ENCODE measurements at regions not wholly inside any gene's neighbourhood (a gene's known extent, or its start where the extent isn't known, plus 50 kb on each side); places are given as distances from the start of the nearest gene placed in this dataset.
A peak's percentile ranks its signal among the peaks of the same experiment; 100 is the strongest.

DNA sequence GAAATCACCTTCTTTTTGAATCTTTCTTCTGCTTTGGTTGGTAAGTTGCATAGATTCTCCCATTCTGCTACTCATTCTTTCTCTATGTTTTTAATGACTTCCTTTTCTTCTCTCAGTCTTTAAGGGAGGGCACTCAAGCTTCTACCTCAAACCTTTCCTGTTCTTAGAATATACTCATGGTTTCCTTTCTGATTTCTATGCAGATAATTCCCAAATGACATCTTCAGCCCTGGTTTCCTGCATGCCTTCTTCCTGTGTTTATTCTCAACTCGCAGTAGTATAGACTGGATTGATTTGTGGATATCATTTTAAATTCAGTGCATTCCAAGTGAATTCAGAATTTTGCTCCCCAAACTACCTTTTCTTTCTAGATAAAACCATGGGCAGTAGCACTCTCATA is 803.6 kb downstream of the METTL15 start:
- 50% methylated on average over 1 of the region's 1 CpG for WGBS (ENCODE audit: low lambda C conversion rate)
- CTCF ChIA-PET: no interaction called here

DNA sequence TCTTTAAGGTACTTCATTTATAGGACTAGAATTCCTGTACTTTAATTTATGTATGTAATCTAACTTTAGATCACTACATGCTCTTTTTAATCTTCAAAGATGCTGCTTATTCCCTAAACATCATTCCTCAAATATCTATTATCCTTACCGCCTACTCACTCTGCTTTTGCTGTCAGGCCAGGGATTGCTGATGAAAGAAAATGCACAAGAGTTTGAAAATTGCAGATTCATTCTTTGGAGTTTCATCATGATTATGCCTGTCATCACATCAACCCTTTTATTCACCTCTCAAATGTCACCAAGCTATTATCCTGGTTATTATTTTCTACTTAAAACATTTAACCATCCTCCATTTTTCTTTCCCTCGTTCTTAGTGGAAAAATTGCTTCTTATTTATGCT is 802.7 kb downstream of the METTL15 start:
- POLR2A ChIA-PET: no interaction called here
- no peak overlapping the region for H3K4me2 ChIP-seq
- no peak overlapping the region for H2AFZ ChIP-seq (ENCODE audit: low read depth)
- 61% methylated on average over 2 of the region's 2 CpGs for WGBS (ENCODE audit: low lambda C conversion rate)
- peaks cover 0 to 21% of the 10 kb centered on the region in 2 experiments; a peak in 1 of 4 replicates for H3K4me1 ChIP-seq (ENCODE audit: control insufficient read depth in 1 of 2, insufficient read depth in 2 of 2, low read depth in 1 of 2, low read length in 1 of 2)
- no peak overlapping the region for H3K9ac ChIP-seq
- no peaks in the 10 kb centered on the region for H4K20me1 ChIP-seq (ENCODE audit: insufficient read depth)
- no peaks in the 10 kb centered on the region for H3K27me3 ChIP-seq (ENCODE audit: insufficient read depth)
- H3K4me3 ChIP-seq (ENCODE audit: low read depth in 2 of 2, low read length in 1 of 2): no peak overlapping the region
- no peaks in the 10 kb centered on the region for H3K36me3 ChIP-seq (replicated peaks in 1 of 2; ENCODE audit: control insufficient read depth in 1 of 2, insufficient read depth in 2 of 2, low read length in 1 of 2)
- CTCF ChIA-PET: no interaction called here
- H3K9me3 ChIP-seq: no peaks in the 10 kb centered on the region
- no peaks in the 10 kb centered on the region for H3K79me2 ChIP-seq (ENCODE audit: insufficient read depth)
- H3F3A ChIP-seq (replicated peaks; ENCODE audit: insufficient read depth): no peaks in the 10 kb centered on the region
- no peak overlapping the region for H3K27ac ChIP-seq (ENCODE audit: low read depth in 2 of 2, low read length in 1 of 2)
- no peaks in the 10 kb centered on the region for H3K9me2 ChIP-seq
- DNase-seq: no peak
- TF ChIP-seq, protein P1, sequence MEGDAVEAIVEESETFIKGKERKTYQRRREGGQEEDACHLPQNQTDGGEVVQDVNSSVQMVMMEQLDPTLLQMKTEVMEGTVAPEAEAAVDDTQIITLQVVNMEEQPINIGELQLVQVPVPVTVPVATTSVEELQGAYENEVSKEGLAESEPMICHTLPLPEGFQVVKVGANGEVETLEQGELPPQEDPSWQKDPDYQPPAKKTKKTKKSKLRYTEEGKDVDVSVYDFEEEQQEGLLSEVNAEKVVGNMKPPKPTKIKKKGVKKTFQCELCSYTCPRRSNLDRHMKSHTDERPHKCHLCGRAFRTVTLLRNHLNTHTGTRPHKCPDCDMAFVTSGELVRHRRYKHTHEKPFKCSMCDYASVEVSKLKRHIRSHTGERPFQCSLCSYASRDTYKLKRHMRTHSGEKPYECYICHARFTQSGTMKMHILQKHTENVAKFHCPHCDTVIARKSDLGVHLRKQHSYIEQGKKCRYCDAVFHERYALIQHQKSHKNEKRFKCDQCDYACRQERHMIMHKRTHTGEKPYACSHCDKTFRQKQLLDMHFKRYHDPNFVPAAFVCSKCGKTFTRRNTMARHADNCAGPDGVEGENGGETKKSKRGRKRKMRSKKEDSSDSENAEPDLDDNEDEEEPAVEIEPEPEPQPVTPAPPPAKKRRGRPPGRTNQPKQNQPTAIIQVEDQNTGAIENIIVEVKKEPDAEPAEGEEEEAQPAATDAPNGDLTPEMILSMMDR (IDR thresholded peaks at IDR 0.05): no peak
- no peak for TF ChIP-seq NFIC (IDR thresholded peaks at IDR 0.05; ENCODE audit: borderline replicate concordance)
- no peak for TF ChIP-seq YY1 (IDR thresholded peaks at IDR 0.05; ENCODE audit: low read depth)
- TF ChIP-seq, protein P2, sequence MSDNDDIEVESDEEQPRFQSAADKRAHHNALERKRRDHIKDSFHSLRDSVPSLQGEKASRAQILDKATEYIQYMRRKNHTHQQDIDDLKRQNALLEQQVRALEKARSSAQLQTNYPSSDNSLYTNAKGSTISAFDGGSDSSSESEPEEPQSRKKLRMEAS (IDR thresholded peaks at IDR 0.05; ENCODE audit: low read depth): no peak
- no peak for TF ChIP-seq TEAD4 (IDR thresholded peaks at IDR 0.05; ENCODE audit: borderline replicate concordance, insufficient read depth)
- no peak for TF ChIP-seq EZH2phosphoT487 (IDR thresholded peaks at IDR 0.05; ENCODE audit: borderline replicate concordance, low read depth)
- TF ChIP-seq, protein P3, sequence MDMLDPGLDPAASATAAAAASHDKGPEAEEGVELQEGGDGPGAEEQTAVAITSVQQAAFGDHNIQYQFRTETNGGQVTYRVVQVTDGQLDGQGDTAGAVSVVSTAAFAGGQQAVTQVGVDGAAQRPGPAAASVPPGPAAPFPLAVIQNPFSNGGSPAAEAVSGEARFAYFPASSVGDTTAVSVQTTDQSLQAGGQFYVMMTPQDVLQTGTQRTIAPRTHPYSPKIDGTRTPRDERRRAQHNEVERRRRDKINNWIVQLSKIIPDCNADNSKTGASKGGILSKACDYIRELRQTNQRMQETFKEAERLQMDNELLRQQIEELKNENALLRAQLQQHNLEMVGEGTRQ (IDR thresholded peaks at IDR 0.05; ENCODE audit: borderline replicate concordance, low read depth, low read length): no peak
- no peak for TF ChIP-seq RFX5 (IDR thresholded peaks at IDR 0.05; ENCODE audit: low read length)
- no peak for TF ChIP-seq CHD2 (IDR thresholded peaks at IDR 0.05; ENCODE audit: low read length, partially characterized antibody)

More for the DNA sequence above, 803.6 kb downstream of the METTL15 start:
- Histone ChIP-seq H3K36me3 (replicated peaks in 1 of 2; ENCODE audit: control insufficient read depth in 1 of 2, insufficient read depth in 2 of 2, low read length in 1 of 2) (no peaks in the 10 kb centered on the region), H3F3A (replicated peaks; ENCODE audit: insufficient read depth) (no peaks in the 10 kb centered on the region), H3K79me2 (ENCODE audit: insufficient read depth) (no peaks in the 10 kb centered on the region), H3K4me1 (ENCODE audit: control insufficient read depth in 1 of 2, insufficient read depth in 2 of 2, low read depth in 1 of 2, low read length in 1 of 2) (peaks cover 0 to 21% of the 10 kb centered on the region in 2 experiments; a peak in 1 of 4 replicates), H2AFZ (ENCODE audit: low read depth) (peak overlapping the region; percentile 70), H4K20me1 (ENCODE audit: insufficient read depth) (no peaks in the 10 kb centered on the region), H3K27me3 (ENCODE audit: insufficient read depth) (no peaks in the 10 kb centered on the region), H3K9me2 (no peaks in the 10 kb centered on the region), H3K9ac (no peak overlapping the region), H3K9me3 (no peaks in the 10 kb centered on the region), H3K4me3 (ENCODE audit: low read depth in 2 of 2, low read length in 1 of 2) (no peak overlapping the region), H3K4me2 (peak overlapping the region; percentile 28; the same call in 1 of the 2 replicates), H3K27ac (ENCODE audit: low read depth in 2 of 2, low read length in 1 of 2) (no peak overlapping the region)
- DNase-seq: no peak
- POLR2A ChIA-PET: no interaction called here
- TF ChIP-seq RXRA (IDR thresholded peaks at IDR 0.05; ENCODE audit: borderline replicate concordance, low read depth) (no peak), NFIC (IDR thresholded peaks at IDR 0.05; ENCODE audit: borderline replicate concordance) (no peak), FOSL2 (IDR thresholded peaks at IDR 0.05; ENCODE audit: borderline replicate concordance, low read depth) (no peak), YY1 (IDR thresholded peaks at IDR 0.05; ENCODE audit: low read depth) (no peak), POLR2AphosphoS5 (IDR thresholded peaks at IDR 0.05; ENCODE audit: low read depth, low read length) (no peak), EP300 (IDR thresholded peaks at IDR 0.05; ENCODE audit: borderline replicate concordance in 1 of 2, low read depth in 1 of 2, low read length in 1 of 2) (no peak), TEAD4 (IDR thresholded peaks at IDR 0.05; ENCODE audit: borderline replicate concordance, insufficient read depth) (no peak), TCF12 (IDR thresholded peaks at IDR 0.05) (no peak), GABPA (IDR thresholded peaks at IDR 0.05; ENCODE audit: low read depth) (no peak), MEF2A (IDR thresholded peaks at IDR 0.05; ENCODE audit: borderline replicate concordance, low read depth) (no peak), ELF1 (IDR thresholded peaks at IDR 0.05) (no peak), RCOR1 (IDR thresholded peaks at IDR 0.05; ENCODE audit: low read length) (no peak), EZH2phosphoT487 (IDR thresholded peaks at IDR 0.05; ENCODE audit: borderline replicate concordance, low read depth) (no peak), TAF1 (IDR thresholded peaks at IDR 0.05; ENCODE audit: borderline replicate concordance, low read depth, low read length) (no peak)
- TF ChIP-seq, protein P4, sequence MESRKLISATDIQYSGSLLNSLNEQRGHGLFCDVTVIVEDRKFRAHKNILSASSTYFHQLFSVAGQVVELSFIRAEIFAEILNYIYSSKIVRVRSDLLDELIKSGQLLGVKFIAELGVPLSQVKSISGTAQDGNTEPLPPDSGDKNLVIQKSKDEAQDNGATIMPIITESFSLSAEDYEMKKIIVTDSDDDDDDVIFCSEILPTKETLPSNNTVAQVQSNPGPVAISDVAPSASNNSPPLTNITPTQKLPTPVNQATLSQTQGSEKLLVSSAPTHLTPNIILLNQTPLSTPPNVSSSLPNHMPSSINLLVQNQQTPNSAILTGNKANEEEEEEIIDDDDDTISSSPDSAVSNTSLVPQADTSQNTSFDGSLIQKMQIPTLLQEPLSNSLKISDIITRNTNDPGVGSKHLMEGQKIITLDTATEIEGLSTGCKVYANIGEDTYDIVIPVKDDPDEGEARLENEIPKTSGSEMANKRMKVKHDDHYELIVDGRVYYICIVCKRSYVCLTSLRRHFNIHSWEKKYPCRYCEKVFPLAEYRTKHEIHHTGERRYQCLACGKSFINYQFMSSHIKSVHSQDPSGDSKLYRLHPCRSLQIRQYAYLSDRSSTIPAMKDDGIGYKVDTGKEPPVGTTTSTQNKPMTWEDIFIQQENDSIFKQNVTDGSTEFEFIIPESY (IDR thresholded peaks at IDR 0.05; ENCODE audit: borderline replicate concordance, low read depth): no peak
- TF ChIP-seq, protein P1 (IDR thresholded peaks at IDR 0.05): no peak
- TF ChIP-seq, protein P3 (IDR thresholded peaks at IDR 0.05; ENCODE audit: borderline replicate concordance, low read depth, low read length): no peak
